ENCODE measurements at regions not wholly inside any gene's neighbourhood (a gene's known extent, or its start where the extent isn't known, plus 50 kb on each side); places are given as distances from the start of the nearest gene placed in this dataset.

- no peak for TF ChIP-seq CTCF (conservative IDR thresholded peaks at IDR 0.05)
- no peak for TF ChIP-seq ZFX (IDR thresholded peaks at IDR 0.05)
Observed at GRCh38 chr12:127771546-127771945, 495.4 kb upstream of the TMEM132C start.
